BJ (cell line): ENCODE measurements at regions not wholly inside any gene's neighbourhood (a gene's known extent, or its start where the extent isn't known, plus 50 kb on each side); places are given as distances from the start of the nearest gene placed in this dataset.
A peak's percentile ranks its signal among the peaks of the same experiment; 100 is the strongest.

ENCODE experiments used
- CTCF ChIA-PET: fragments of 350-600 bp; formaldehyde crosslinking; extraction: SDS; loops from one replicate; lab custom pipeline; 2021; ENCODE audit warnings: antibody characterized with exemption, inconsistent platforms; lab: Yijun Ruan, JAX
- POLR2A ChIA-PET: fragments of 300-600 bp; sonication (Branson Sonifier 250); formaldehyde crosslinking; extraction: SDS; loops from one replicate; lab custom pipeline; 2021; ENCODE audit warnings: antibody characterized with exemption; lab: Charles Lee
- DNase-seq: peaks from one replicate; pipeline ENCODE4 v3.0.0-alpha.2; 2011; ENCODE audit warnings: low read depth
- H3K27me3 ChIP-seq: 2 replicates; pipeline ENCODE4 v1.6.0; 2011; ENCODE audit warnings: low read length; ENCODE audit not compliant: control insufficient read depth, insufficient read depth
- H3K36me3 ChIP-seq: 2 replicates; pipeline ENCODE4 v1.5.1; 2011; ENCODE audit warnings: low read length; ENCODE audit not compliant: control insufficient read depth, insufficient read depth
- H3K4me3 ChIP-seq: 2 replicates; pipeline ENCODE4 v1.5.1; 2011; ENCODE audit warnings: low read depth, mild to moderate bottlenecking, control low read depth, low read length
- TF ChIP-seq, protein P1 (sequence below): IDR thresholded peaks from 2 replicates; pipeline ENCODE4 v1.5.1; 2011; ENCODE audit warnings: low read depth, mild to moderate bottlenecking, control low read depth, inconsistent platforms, low read length, moderate library complexity; ENCODE audit not compliant: insufficient read depth

DNA sequence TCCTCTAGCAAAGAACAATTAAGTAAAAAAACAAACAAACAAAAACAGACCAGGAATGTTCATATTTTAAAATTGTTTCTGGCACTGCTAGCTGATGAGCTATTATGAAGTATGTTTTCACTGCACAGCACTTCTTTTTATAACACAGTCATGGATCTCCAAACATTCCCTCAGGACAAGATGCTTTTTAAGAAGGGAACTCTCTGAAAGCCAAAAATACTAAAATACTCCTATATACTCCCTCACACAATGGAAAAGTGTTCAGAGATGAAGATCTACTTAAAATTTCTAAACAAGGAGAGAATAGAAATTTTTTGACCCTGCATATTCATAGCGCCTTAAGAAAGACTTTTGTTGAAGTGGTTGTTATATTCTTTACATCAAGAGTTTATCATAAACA is 926.8 kb downstream of the DIAPH3 start:
- Histone ChIP-seq H3K27me3 (no peaks in the 10 kb centered on the region), H3K4me3 (no peak overlapping the region), H3K36me3 (no peaks in the 10 kb centered on the region)
- no peak for DNase-seq
- CTCF ChIA-PET, result no interaction called here
- TF ChIP-seq, protein P1, sequence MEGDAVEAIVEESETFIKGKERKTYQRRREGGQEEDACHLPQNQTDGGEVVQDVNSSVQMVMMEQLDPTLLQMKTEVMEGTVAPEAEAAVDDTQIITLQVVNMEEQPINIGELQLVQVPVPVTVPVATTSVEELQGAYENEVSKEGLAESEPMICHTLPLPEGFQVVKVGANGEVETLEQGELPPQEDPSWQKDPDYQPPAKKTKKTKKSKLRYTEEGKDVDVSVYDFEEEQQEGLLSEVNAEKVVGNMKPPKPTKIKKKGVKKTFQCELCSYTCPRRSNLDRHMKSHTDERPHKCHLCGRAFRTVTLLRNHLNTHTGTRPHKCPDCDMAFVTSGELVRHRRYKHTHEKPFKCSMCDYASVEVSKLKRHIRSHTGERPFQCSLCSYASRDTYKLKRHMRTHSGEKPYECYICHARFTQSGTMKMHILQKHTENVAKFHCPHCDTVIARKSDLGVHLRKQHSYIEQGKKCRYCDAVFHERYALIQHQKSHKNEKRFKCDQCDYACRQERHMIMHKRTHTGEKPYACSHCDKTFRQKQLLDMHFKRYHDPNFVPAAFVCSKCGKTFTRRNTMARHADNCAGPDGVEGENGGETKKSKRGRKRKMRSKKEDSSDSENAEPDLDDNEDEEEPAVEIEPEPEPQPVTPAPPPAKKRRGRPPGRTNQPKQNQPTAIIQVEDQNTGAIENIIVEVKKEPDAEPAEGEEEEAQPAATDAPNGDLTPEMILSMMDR, result no peak
- POLR2A ChIA-PET, result no interaction called here

DNA sequence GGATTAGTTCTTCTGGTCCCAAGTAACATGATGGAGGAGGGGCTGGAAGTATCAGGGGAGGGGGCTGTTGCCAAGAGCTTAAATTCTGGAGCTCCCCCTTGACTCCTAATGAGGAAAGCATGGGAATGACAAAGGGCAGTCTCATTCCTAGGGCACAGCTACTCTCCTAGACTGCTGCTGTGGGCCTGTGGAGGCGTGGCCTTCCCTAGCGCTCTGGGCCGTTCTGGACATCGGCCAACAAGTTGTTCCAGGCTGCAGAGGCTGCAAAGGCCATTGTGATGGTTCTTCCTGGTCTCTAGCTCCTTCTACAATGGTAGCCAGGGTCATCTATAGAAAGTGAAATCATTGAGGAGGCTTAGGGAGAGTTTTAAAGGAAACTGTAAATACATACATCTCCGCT is 916.6 kb downstream of the DIAPH3 start:
- Histone ChIP-seq H3K36me3 (no peaks in the 10 kb centered on the region), H3K27me3 (no peaks in the 10 kb centered on the region; the same call in 1 of the 2 replicates), H3K4me3 (no peak overlapping the region)
- ChIA-PET POLR2A (no interaction called here), CTCF (no interaction called here)
- no peak for DNase-seq
- TF ChIP-seq, protein P1, result no peak

DNA sequence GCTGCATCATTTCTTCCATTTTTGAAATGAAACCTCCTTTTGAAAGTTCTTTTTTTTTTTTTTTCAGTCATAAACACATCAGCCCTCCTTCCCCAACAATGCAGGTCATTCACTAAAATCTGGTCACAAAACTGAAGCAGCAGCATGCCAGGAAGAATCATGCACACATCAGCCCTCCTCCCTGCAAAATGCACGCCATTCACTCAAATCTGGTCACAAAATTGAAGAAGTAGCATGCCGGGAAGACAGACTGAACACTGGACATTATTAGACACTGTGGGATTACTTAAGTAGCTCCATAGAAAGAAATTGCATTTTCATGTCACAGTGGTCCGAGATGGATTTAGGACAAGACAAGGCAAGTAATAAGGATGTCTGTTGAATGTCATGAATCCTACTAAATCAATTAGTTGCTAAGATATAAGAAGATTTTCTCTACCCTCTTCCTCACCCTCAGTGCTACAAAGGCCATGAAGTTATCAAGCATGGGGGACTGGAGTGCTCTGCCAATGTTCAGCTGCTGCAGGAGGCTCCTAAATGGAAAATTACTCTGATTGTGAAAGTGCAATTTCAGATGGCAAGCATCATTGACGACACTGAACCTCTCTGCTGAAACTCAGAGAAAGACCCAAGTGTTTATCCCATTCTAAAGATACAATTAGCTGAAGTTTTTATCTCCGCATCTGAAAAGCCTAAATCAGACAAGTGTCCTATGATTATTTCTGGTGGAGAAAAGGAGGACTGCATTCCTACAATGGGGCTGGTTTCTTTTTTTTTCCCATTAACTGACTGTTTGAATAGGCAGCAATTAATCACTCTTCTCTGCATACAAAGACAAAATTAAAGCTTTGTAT is 913.2 kb downstream of the DIAPH3 start:
- no peak for DNase-seq
- H3K27me3 ChIP-seq, result no peaks in the 10 kb centered on the region
- no peaks in the 10 kb centered on the region for H3K36me3 ChIP-seq
- ChIA-PET POLR2A (no interaction called here), CTCF (no interaction called here)
- no peak overlapping the region for H3K4me3 ChIP-seq
- TF ChIP-seq, protein P1, result no peak

DNA sequence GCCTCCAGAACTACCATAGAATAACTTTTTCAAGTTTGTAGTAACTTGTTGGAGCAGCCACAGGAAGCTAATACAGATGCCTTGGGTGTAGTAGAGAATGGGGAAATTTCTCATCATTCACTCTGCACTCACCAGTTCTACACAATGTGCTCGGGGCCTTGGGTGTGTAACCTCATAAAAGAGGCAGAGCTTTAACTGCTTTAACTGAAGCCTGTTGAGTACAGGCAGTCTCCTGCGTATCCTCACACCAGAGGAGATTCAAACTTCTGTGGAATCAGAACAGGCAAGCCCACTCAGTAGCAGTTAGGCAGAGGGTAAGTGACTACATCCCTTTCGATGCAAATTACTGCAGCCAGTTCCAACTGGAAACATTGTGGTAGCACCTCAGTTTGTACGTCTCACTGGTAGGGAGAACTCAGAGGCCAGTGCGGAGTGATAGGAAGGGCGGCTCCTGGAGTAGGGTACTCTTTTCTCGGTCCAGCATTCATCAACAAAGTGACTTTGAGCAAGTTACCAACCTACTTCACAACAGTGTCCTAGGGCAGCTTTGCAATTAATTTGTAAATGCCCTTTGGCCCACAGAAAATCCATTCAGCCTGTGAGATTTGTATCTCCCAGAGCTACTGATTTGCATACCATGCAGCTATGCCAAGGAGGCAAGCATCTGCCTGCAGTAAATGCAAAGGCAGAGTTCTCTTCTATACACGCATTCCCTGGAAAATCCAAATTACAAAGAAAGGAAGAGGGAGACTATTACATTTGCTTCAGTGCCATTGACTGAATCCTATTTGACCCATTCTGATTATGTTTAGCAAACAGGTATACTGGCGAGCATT is 904.3 kb downstream of the DIAPH3 start:
- H3K36me3 ChIP-seq, result no peaks in the 10 kb centered on the region
- POLR2A ChIA-PET, result no interaction called here
- DNase-seq, result no peak
- no peak overlapping the region for H3K4me3 ChIP-seq
- TF ChIP-seq, protein P1, result no peak
- CTCF ChIA-PET, result interaction anchor here (1.1 kb wide), 1 partner anchor 10 kb away, joined by 3 read pairs; no protein-coding TSS in a partner anchor
- H3K27me3 ChIP-seq, result no peaks in the 10 kb centered on the region

DNA sequence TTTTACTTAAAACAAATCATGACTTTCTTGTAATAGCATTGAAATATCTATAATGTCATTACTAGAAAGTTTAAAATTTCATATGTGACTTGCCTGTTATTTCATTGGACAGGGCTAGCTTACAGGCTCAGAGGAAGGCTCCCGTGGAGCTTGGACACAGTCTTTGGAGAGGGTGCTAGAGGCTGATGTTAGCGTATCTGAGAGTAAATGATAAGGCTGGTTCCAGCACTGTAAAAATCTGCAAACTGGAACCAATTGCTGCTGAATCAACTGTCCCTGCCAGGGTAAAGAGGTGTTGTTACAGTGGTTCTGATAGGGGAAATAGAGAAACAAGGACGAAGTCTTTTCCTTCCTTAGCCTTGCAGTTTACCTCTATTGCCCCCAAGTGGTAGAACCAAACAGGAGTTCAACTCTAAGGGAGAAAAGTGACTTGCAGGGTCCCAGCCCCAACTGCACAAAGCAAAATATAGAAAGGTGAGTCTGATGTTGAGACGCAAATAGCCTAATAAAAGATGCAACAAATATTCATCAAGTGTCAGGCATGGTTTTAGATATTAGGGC is 901.7 kb downstream of the DIAPH3 start:
- H3K4me3 ChIP-seq, result no peak overlapping the region
- POLR2A ChIA-PET, result no interaction called here

More for the DNA sequence above, 901.7 kb downstream of the DIAPH3 start:
- no peak for DNase-seq
- H3K27me3 ChIP-seq, result no peaks in the 10 kb centered on the region
- H3K36me3 ChIP-seq, result no peaks in the 10 kb centered on the region
- CTCF ChIA-PET, result interaction anchor here (1.0 kb wide), 1 partner anchor 8 kb away, joined by 4 read pairs; no protein-coding TSS in a partner anchor
- TF ChIP-seq, protein P1, result 0 out of 2 replicates have a peak, but pooled peaks have one; percentile 20
